Stimulated activated naive CD8-positive, alpha-beta T cell treated with anti-CD3 and anti-CD28 coated beads, Interleukin-15, Interleukin-2, amounts not matched to agents 100 ng/mL and 50 ng/mL, for 24 hours (primary cell): ENCODE measurements at regions not wholly inside any gene's neighbourhood (a gene's known extent, or its start where the extent isn't known, plus 50 kb on each side); places are given as distances from the start of the nearest gene placed in this dataset.

Source experiments
- H3K27ac Mint-ChIP-seq: one replicate; pipeline ENCODE4 v1.8.0; 2021; ENCODE audit warnings: mild to moderate bottlenecking, mixed read lengths
- H3K27me3 Mint-ChIP-seq: one replicate; pipeline ENCODE4 v1.8.0; 2021; ENCODE audit warnings: mixed read lengths
- H3K36me3 Mint-ChIP-seq: one replicate; pipeline ENCODE4 v1.8.0; 2021; ENCODE audit warnings: low read depth, mixed read lengths
- H3K4me1 Mint-ChIP-seq: one replicate; pipeline ENCODE4 v1.8.0; 2021; ENCODE audit warnings: low read depth, mixed read lengths
- H3K4me3 Mint-ChIP-seq: one replicate; pipeline ENCODE4 v1.8.0; 2021; ENCODE audit warnings: mild to moderate bottlenecking, mixed read lengths
- H3K9me3 Mint-ChIP-seq: one replicate; pipeline ENCODE4 v1.8.0; 2021; ENCODE audit warnings: mixed read lengths

DNA sequence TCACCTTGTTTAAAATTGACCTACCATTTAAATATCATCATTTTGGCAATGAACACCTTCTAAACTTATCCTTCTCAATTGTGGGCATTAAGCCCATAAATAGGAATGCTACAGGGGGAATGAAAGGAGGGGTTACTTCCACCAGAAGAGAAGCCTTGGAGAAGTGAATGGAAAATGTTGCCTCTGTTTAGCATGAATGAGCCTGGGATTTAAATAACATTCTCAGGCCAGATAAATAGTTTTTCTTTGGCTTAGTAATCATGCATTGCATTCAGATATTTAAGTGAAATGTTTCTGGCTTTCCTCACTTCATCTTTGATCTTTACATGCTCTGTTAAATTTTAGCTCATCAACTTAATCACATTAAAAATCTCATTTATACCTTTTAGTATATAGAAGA, 284.3 kb upstream of the FMN2 start:
- Mint-ChIP-seq H3K4me1 (peaks cover 34% of the 10 kb centered on the region), H3K9me3 (no peaks in the 10 kb centered on the region), H3K4me3 (no peak overlapping the region), H3K27ac (no peak overlapping the region), H3K36me3 (no peaks in the 10 kb centered on the region), H3K27me3 (no peaks in the 10 kb centered on the region)

DNA sequence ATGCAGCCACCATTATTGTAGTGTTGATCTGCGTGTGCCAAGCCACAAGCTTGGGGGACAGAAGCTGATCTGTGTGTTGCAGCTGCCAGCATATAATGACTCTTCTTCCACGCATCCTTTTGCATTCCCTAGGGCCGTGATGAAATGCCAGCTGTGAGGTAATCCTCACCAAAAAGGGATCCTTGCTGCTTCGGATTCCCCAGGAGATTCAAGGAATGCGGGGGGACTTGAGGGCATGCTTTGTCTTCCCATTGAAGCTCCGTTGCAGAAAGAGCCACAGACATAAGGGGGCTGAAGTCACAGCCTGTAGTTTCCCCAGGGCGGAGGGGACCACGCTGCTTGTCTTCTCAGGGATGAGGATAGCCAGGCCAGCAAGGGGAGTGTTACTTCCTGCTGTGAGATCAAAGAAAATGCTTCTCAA, 281.6 kb upstream of the FMN2 start:
- H3K4me1 Mint-ChIP-seq, result peaks cover 33% of the 10 kb centered on the region
- no peaks in the 10 kb centered on the region for H3K27me3 Mint-ChIP-seq
- H3K9me3 Mint-ChIP-seq, result no peaks in the 10 kb centered on the region
- no peak overlapping the region for H3K27ac Mint-ChIP-seq
- no peak overlapping the region for H3K4me3 Mint-ChIP-seq
- H3K36me3 Mint-ChIP-seq, result no peaks in the 10 kb centered on the region

DNA sequence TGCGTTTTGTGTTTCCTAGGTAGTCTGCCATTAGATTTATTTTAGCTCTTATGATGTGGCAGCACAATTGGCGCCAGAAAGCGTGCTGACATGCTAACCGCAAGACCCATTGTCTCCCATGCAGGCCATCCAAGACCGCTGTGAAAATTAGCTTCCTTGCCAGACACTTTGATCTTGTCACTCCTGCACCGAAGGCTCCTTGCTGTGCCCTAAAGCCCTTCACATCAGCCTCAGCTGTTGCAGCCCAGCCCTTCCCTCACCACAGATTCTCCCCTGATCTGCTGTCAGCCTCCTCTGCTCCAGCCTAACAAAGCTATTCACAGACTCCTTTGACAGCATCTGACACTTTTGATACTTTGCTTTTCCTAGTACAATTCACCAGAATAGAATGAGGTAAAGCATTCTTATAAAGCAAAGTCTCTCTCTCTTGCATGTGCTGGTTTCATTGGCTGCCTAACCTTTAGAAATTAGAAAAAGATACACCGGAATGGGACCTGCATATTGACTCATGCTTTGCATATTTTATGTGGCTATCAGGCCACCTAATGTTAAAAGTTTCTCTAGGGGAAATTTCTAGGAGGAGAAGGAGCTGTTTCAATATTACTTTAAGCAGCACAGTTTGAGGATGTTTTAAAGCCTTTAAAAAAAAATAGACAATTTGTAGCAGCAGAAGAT, 280.3 kb upstream of the FMN2 start:
- H3K27me3 Mint-ChIP-seq, result no peaks in the 10 kb centered on the region
- H3K9me3 Mint-ChIP-seq, result no peaks in the 10 kb centered on the region
- peaks cover 34% of the 10 kb centered on the region for H3K4me1 Mint-ChIP-seq
- peak overlapping the region; percentile 36 for H3K27ac Mint-ChIP-seq
- H3K36me3 Mint-ChIP-seq, result no peaks in the 10 kb centered on the region
- peak overlapping the region; percentile 24 for H3K4me3 Mint-ChIP-seq

DNA sequence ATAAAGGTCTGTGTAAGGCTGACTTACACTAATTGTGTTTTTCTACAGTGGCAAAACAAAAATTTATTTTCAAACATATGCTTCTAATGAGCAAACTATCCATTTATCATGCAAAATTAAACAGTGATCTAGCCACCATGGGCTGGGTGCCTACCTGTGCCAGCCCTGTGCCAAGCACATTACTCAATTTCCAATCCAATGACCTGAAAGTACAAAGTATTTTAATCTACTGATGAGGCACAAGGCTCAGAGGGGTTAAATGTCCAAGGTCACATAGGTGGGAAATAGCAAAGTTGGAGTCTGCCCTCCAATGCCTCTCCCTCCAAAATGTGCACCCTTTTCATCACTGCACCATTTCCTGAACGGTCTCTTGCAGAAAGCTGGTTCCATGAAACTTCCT, 279.1 kb upstream of the FMN2 start:
- Mint-ChIP-seq H3K27me3 (no peaks in the 10 kb centered on the region), H3K4me1 (peaks cover 34% of the 10 kb centered on the region), H3K9me3 (no peaks in the 10 kb centered on the region), H3K27ac (no peak overlapping the region), H3K4me3 (no peak overlapping the region), H3K36me3 (no peaks in the 10 kb centered on the region)

DNA sequence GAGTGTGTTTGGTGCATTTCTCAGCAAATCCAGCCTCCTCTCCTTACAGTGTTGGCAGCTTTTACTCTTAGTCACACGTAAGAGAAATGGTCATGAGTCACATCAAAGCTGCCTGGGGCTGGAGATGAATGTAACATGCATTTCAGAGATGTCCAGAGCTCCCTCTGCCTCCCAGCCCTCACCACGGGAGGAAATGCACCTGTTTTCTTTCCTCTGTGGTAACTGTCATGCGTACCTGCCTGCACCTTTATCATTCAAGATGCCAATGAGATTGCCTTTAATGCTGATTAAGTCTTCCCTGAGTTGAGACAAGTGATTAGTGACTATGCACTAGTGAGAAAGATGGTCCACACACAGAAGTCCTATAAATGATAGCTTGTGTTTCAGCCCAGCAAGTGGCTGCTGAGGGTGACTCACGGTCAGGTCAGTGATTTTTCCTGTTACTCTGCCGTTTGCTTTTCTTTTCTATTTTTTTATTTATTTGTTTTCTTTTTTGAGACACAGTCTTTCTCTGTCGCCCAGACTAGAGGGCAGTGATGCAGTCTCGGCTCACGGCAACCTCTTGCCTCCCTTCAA, 277.3 kb upstream of the FMN2 start:
- H3K27ac Mint-ChIP-seq, result peak overlapping the region; percentile 4

DNA sequence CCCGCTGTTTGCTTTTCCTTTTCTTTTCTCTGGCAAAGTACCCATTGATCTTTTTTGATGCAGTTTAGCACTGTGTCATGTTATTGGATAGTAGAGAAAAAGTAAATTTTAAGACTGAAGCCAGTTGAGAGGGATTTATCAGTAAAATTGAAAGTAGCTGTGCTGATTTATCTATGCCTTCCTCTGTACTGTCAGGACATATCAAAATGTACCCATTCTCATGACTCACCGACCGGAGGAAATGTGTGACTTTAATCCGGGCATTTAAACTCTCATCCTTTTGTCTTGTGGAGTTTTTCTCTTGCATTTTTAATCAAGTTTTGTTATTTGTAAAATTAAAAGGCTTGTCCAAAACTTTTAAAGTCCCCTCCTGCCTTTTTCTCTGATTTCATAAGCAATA, 276.6 kb upstream of the FMN2 start:
- no peak overlapping the region for H3K4me3 Mint-ChIP-seq
- H3K4me1 Mint-ChIP-seq, result peaks cover 33% of the 10 kb centered on the region
- H3K36me3 Mint-ChIP-seq, result no peaks in the 10 kb centered on the region
- H3K27me3 Mint-ChIP-seq, result no peaks in the 10 kb centered on the region
- H3K9me3 Mint-ChIP-seq, result no peaks in the 10 kb centered on the region
- no peak overlapping the region for H3K27ac Mint-ChIP-seq

More for the DNA sequence above, 277.3 kb upstream of the FMN2 start:
- Mint-ChIP-seq H3K4me1 (peaks cover 34% of the 10 kb centered on the region), H3K9me3 (no peaks in the 10 kb centered on the region), H3K27me3 (no peaks in the 10 kb centered on the region), H3K4me3 (peak overlapping the region; percentile 4), H3K36me3 (no peaks in the 10 kb centered on the region)

DNA sequence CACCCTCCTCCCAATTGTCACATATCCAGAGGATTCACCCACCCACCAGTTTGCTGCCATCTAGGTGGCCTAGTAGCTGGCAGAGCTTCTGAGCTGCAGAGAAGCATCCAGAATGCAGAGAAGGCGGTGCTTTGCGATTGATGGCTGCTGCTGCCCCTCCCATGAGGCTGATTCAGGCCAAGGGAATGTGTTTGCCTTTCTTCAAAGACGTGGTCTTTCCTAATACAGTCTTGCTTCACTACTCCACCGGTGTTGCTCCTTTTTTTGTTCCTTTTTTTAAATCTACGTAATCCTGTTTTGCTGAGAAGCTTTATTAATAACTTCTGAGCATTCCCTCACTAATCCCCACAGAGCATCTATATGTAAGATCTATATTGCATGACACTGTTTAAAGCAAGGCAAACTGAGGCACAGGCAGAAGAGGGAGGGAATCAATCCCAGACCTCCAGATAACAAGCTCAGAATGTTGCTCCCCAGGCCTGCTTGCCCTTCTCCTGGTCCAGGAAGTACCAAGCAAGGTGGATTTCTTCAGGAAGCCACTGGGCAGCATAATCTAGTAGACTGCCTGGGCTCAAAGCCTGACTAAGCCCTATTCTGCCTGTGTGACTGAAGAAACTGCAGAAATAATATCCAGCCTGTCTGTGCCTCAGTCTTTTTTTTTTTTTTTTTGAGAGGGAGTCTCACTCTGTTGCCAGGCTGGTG, 275.5 kb upstream of the FMN2 start:
- no peak overlapping the region for H3K27ac Mint-ChIP-seq
- H3K36me3 Mint-ChIP-seq, result no peaks in the 10 kb centered on the region
- no peaks in the 10 kb centered on the region for H3K9me3 Mint-ChIP-seq
- no peaks in the 10 kb centered on the region for H3K27me3 Mint-ChIP-seq
- no peak overlapping the region for H3K4me3 Mint-ChIP-seq
- peaks cover 24% of the 10 kb centered on the region for H3K4me1 Mint-ChIP-seq

DNA sequence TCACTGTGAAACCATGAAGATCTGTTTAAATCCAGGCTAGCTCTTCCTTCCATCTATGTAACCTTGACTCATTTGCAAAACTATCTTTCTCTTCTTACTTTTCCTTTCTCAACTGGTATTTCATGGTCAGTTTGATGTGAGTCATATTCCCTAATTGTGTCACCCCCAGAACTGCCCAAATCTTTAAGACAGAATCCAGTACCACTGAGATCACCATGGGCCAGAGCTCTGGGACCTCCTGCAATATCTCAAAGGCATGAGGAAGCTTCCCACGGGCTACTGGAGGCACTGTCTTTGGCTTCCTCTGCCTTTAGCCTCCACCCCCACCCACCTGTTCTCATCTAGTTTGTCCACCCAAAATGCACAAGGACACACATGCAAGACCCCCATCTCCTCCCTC, 274.4 kb upstream of the FMN2 start:
- Mint-ChIP-seq H3K9me3 (no peaks in the 10 kb centered on the region), H3K27ac (no peak overlapping the region)

DNA sequence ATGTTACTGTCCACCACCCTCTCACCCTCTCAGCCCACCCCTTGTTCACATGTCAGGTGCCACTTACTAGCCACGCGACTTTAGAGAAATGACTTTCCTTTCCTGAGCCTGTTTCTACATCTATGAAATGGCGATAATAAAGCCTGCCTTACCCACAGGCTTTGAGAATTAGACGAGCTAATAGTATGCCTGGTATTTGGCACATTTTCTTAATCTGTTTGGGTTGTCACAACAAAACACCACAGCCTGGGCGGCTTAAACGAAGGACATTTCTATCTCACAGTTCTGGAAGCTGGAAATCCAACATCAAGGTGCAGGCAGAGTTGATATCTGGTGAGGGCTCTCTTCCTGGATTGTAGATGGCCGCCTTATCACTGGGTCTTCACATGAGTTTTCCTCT, 273.9 kb upstream of the FMN2 start:
- Mint-ChIP-seq H3K4me1 (peaks cover 17% of the 10 kb centered on the region), H3K36me3 (no peaks in the 10 kb centered on the region), H3K27ac (no peak overlapping the region), H3K9me3 (no peaks in the 10 kb centered on the region), H3K4me3 (no peak overlapping the region), H3K27me3 (no peaks in the 10 kb centered on the region)

More for the DNA sequence above, 274.4 kb upstream of the FMN2 start:
- H3K4me1 Mint-ChIP-seq, result peaks cover 17% of the 10 kb centered on the region
- H3K4me3 Mint-ChIP-seq, result no peak overlapping the region
- no peaks in the 10 kb centered on the region for H3K36me3 Mint-ChIP-seq
- H3K27me3 Mint-ChIP-seq, result no peaks in the 10 kb centered on the region

DNA sequence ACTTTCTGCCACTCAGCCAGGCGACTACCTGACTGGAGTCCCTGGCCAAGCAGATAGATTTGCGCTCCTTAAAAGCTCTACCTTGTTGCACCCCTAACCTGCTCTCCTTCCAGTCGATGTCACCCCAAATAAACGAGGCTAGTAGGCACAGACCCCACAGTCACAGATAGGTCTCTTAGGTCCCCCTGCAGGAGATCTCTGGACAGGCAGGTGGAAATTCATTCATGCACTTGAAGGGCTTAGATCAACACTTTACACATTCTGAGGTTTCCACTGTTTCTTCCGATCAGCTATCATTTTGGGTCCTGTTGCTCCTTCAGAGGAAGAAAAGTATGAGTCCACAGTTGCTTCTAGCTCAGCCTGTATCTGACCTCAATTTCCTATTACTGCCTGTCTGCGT, 272.6 kb upstream of the FMN2 start:
- no peak overlapping the region for H3K4me3 Mint-ChIP-seq
- H3K27ac Mint-ChIP-seq, result no peak overlapping the region
- no peaks in the 10 kb centered on the region for H3K36me3 Mint-ChIP-seq
- peaks cover 14% of the 10 kb centered on the region for H3K4me1 Mint-ChIP-seq
- H3K9me3 Mint-ChIP-seq, result no peaks in the 10 kb centered on the region
- no peaks in the 10 kb centered on the region for H3K27me3 Mint-ChIP-seq

DNA sequence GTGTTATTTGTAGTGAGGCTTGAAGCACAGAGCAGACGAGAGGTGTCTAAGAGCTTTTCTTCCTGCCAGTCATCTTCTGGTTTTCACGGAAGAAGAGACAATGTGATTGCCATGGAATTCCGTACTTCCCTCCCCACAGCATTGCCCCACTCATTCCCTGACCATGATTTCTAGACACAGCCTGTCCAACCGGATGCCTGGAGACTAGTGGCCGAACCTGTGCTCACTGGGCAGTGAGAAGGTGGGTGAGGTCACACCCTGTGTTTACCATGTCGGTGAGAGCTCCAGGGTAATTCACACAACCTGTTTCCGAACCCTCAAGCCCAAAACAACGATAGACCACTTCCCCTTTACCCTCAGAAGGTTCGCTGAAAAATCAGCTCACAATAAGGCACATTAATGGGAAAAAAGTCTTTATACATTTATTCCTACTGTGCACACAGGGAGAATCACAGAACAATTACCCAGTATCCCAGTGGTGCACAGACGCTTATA, 271.9 kb upstream of the FMN2 start:
- no peaks in the 10 kb centered on the region for H3K36me3 Mint-ChIP-seq
- peaks cover 7% of the 10 kb centered on the region for H3K4me1 Mint-ChIP-seq
- no peaks in the 10 kb centered on the region for H3K27me3 Mint-ChIP-seq
- H3K4me3 Mint-ChIP-seq, result no peak overlapping the region
- H3K27ac Mint-ChIP-seq, result no peak overlapping the region
- no peaks in the 10 kb centered on the region for H3K9me3 Mint-ChIP-seq

DNA sequence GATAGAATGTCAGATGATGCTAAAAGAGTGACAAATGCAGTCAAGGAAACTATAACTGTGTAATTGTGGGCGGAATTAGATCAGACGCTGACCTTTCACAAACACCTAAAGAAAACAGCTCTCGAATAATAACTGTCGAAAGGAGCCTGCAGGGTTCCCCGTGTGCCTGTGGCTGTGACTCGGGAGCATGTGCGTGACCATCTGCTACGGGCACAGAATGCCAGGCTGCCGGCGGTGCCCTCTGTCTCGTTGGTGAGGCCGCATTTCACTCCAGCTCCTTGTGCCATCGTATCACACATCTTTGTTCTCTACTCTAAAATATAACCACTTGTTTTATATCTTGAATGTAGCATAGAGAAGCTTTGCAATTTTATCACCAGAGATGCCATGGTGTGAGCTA, 267.8 kb upstream of the FMN2 start:
- H3K36me3 Mint-ChIP-seq, result no peaks in the 10 kb centered on the region
- H3K4me1 Mint-ChIP-seq, result no peaks in the 10 kb centered on the region
- no peaks in the 10 kb centered on the region for H3K27me3 Mint-ChIP-seq
- no peak overlapping the region for H3K27ac Mint-ChIP-seq
- H3K9me3 Mint-ChIP-seq, result no peaks in the 10 kb centered on the region
- no peak overlapping the region for H3K4me3 Mint-ChIP-seq

DNA sequence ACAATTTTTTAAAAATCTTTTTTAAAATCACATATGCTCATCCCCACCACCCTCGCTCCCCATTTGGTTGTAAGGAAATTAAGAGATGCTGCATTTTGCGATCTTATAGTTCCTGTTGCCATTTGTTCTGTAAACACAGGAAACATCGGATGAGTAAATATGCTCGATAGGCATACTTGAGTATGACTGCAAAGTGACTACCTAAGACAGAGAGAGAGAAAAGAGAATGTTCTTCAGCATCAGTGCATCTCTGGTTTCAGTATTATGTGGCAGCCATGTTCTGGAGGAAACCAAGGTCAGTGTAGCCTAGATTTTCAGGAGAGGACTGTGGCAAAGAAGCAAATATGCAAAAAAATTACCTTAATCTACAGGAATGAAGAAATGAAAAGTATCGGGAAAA, 265.5 kb upstream of the FMN2 start:
- no peaks in the 10 kb centered on the region for H3K36me3 Mint-ChIP-seq
- H3K9me3 Mint-ChIP-seq, result no peaks in the 10 kb centered on the region
- H3K4me1 Mint-ChIP-seq, result no peaks in the 10 kb centered on the region
- H3K27me3 Mint-ChIP-seq, result no peaks in the 10 kb centered on the region
- no peak overlapping the region for H3K27ac Mint-ChIP-seq
- H3K4me3 Mint-ChIP-seq, result no peak overlapping the region

DNA sequence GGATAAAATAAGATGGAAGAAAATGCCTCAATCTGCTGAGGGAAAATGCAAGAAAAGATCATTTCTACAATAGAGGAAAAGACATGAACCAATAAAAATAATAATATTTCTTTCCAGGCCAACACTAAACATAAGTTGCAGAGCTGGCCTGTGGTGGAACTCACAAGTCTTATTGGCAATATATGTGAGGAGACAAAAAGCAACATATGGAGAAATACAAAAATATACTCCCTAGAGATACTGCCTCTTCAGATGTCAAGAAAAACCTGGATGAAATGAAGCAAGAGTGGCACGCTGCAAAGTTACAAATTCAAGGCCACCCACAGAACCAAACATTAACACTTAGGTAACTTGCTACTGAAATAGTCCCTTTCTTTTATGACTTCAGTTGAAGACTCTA, 264.9 kb upstream of the FMN2 start:
- no peaks in the 10 kb centered on the region for H3K4me1 Mint-ChIP-seq
- H3K36me3 Mint-ChIP-seq, result no peaks in the 10 kb centered on the region
- no peaks in the 10 kb centered on the region for H3K27me3 Mint-ChIP-seq
- no peaks in the 10 kb centered on the region for H3K9me3 Mint-ChIP-seq
- no peak overlapping the region for H3K27ac Mint-ChIP-seq
- H3K4me3 Mint-ChIP-seq, result no peak overlapping the region

DNA sequence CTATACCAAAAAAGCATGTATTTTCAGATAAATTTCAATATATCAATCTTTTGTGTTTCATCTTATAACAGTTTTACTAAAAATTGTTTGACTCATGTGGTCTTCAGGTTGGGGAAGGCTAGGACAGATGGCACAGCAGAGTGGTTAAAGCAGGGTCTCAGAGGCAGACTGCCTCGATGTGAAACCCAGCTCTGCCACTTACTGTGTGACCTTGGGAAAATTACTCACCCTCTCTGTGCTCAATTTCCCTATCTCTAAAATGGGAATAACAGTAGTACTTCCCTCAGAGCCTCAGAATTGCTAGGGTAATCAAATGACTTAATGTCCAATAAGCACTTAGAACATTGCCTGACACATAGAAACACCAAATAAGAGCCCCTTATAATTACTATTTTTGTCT, 262.1 kb upstream of the FMN2 start:
- Mint-ChIP-seq H3K27me3 (no peaks in the 10 kb centered on the region), H3K9me3 (no peaks in the 10 kb centered on the region), H3K36me3 (no peaks in the 10 kb centered on the region), H3K4me1 (no peaks in the 10 kb centered on the region), H3K27ac (no peak overlapping the region), H3K4me3 (no peak overlapping the region)
